Urothelium cell line (cell line): ENCODE measurements at regions not wholly inside any gene's neighbourhood (a gene's known extent, or its start where the extent isn't known, plus 50 kb on each side); places are given as distances from the start of the nearest gene placed in this dataset.
A peak's percentile ranks its signal among the peaks of the same experiment; 100 is the strongest.

Source experiments
- DNase-seq: peaks from one replicate; pipeline ENCODE4 v3.0.0; 2011; ENCODE audit warnings: low spot score, mixed read lengths
- FAIRE-seq: peaks from 2 replicates; lab custom pipeline; 2011; peaks lifted over from hg19 to GRCh38; lab: Jason Lieb, UNC

GRCh38 chr21:19326531-19327319 is 923.1 kb upstream of the TMPRSS15 start:
- DNase-seq (no peak), FAIRE-seq (no peak)

GRCh38 chr21:19328954-19329353 is 925.4 kb upstream of the TMPRSS15 start:
- DNase-seq = no peak
- no peak for FAIRE-seq

- FAIRE-seq = no peak
- no peak for DNase-seq
Measured at GRCh38 chr21:19340303-19340702, 936.7 kb upstream of the TMPRSS15 start.

GRCh38 chr21:19340954-19341353 is 937.4 kb upstream of the TMPRSS15 start:
- no peak for FAIRE-seq
- DNase-seq = no peak

- FAIRE-seq (no peak), DNase-seq (no peak)
Measured at GRCh38 chr21:19343711-19344110, 940.1 kb upstream of the TMPRSS15 start.

GRCh38 chr21:19350286-19350685 is 946.7 kb upstream of the TMPRSS15 start:
- FAIRE-seq (no peak), DNase-seq (no peak)

- no peak for FAIRE-seq
- no peak for DNase-seq
Measured at GRCh38 chr21:19353256-19353655, 949.7 kb upstream of the TMPRSS15 start.

GRCh38 chr21:19368944-19369343 is 965.4 kb upstream of the TMPRSS15 start:
- DNase-seq (no peak), FAIRE-seq (no peak)

- FAIRE-seq = no peak
Measured at GRCh38 chr21:19392390-19392789, 988.8 kb upstream of the TMPRSS15 start.

GRCh38 chr21:19400223-19400770 is 996.7 kb upstream of the TMPRSS15 start:
- FAIRE-seq = no peak
- no peak for DNase-seq

More at GRCh38 chr21:19392390-19392789, 988.8 kb upstream of the TMPRSS15 start:
- no peak for DNase-seq

- no peak for FAIRE-seq
- no peak for DNase-seq
Measured at GRCh38 chr21:19402870-19403269, 999.3 kb upstream of the TMPRSS15 start.

GRCh38 chr21:19405326-19405725 is 1001.7 kb upstream of the TMPRSS15 start:
- no peak for DNase-seq
- no peak for FAIRE-seq

GRCh38 chr21:19420565-19420964 is 1017.0 kb upstream of the TMPRSS15 start:
- FAIRE-seq (no peak), DNase-seq (no peak)

- FAIRE-seq (no peak), DNase-seq (no peak)
Measured at GRCh38 chr21:19433623-19434022, 1030.0 kb upstream of the TMPRSS15 start.

- no peak for DNase-seq
Measured at GRCh38 chr21:19440792-19441655, 1037.4 kb upstream of the TMPRSS15 start.

GRCh38 chr21:19458295-19458694 is 1054.7 kb upstream of the TMPRSS15 start:
- DNase-seq (no peak), FAIRE-seq (no peak)

More at GRCh38 chr21:19440792-19441655, 1037.4 kb upstream of the TMPRSS15 start:
- FAIRE-seq = no peak

GRCh38 chr21:19461481-19462205 is 1058.1 kb upstream of the TMPRSS15 start:
- FAIRE-seq (no peak), DNase-seq (no peak)

- FAIRE-seq = no peak
- no peak for DNase-seq
Measured at GRCh38 chr21:19463966-19464365, 1060.4 kb upstream of the TMPRSS15 start.

GRCh38 chr21:19468991-19469715 is 1065.6 kb upstream of the TMPRSS15 start:
- peak; percentile 8 for DNase-seq
- FAIRE-seq = no peak

GRCh38 chr21:19475525-19475924 is 1071.9 kb upstream of the TMPRSS15 start:
- FAIRE-seq = no peak
- peak; percentile 8 for DNase-seq
